PC-9 (cell line): ENCODE measurements at regions not wholly inside any gene's neighbourhood (a gene's known extent, or its start where the extent isn't known, plus 50 kb on each side); places are given as distances from the start of the nearest gene placed in this dataset.

Source experiments
- BruUV-seq: library from RNA; stranded (reverse); fragments of 400-500 nt; replicated peaks from 2 replicates; lab custom pipeline; 2021; lab: Mats Ljungman, UMichigan
- CTCF ChIA-PET: fragments of 300-600 bp; sonication (Branson Sonifier 250); formaldehyde crosslinking; loops from one replicate; lab custom pipeline; 2022; ENCODE audit warnings: antibody characterized with exemption; lab: Charles Lee
- POLR2A ChIA-PET: fragments of 300-600 bp; sonication (Branson Sonifier 250); formaldehyde crosslinking; loops from one replicate; lab custom pipeline; 2022; ENCODE audit warnings: antibody characterized with exemption; ENCODE audit not compliant: unreplicated experiment; lab: Charles Lee
- DNase-seq, 2 experiments: peaks; one replicate each; pipeline versions ENCODE4 v3.0.0 to v3.0.0-alpha.2; 2015 to 2022; ENCODE audit warnings: mixed read lengths in 1 of 2
- H2AFZ ChIP-seq: fragments of 200-600 bp; sonication (generic); 2 replicates; pipeline ENCODE4 v1.8.1; 2017; ENCODE audit warnings: antibody characterized with exemption
- H3F3A ChIP-seq: fragments of 200-600 bp; sonication (generic); 2 replicates; pipeline ENCODE4 v1.8.1; 2017; ENCODE audit warnings: antibody characterized with exemption, mild to moderate bottlenecking, low read depth; ENCODE audit not compliant: insufficient read depth
- H3K27ac ChIP-seq: fragments of 200-600 bp; sonication (generic); 2 replicates; pipeline ENCODE4 v1.6.1; 2016; ENCODE audit warnings: mixed run types
- H3K27me3 ChIP-seq: fragments of 200-600 bp; sonication (generic); 2 replicates; pipeline ENCODE4 v1.6.1; 2016; ENCODE audit warnings: low read depth, mixed run types; ENCODE audit not compliant: insufficient read depth
- H3K36me3 ChIP-seq: fragments of 200-600 bp; sonication (generic); 2 replicates; pipeline ENCODE4 v1.6.1; 2016; ENCODE audit warnings: low read depth, mixed run types
- H3K4me1 ChIP-seq: fragments of 200-600 bp; sonication (generic); replicated peaks from 2 replicates; pipeline ENCODE4 v1.6.1; 2016; ENCODE audit warnings: mixed run types; ENCODE audit not compliant: insufficient read depth
- H3K4me2 ChIP-seq: fragments of 200-600 bp; sonication (generic); 2 replicates; pipeline ENCODE4 v1.6.1; 2017; ENCODE audit warnings: mixed run types
- H3K4me3 ChIP-seq: fragments of 200-600 bp; sonication (generic); 2 replicates; pipeline ENCODE4 v1.6.1; 2016; ENCODE audit warnings: mixed run types
- H3K79me2 ChIP-seq: fragments of 200-600 bp; sonication (generic); 2 replicates; pipeline ENCODE4 v1.6.1; 2017; ENCODE audit warnings: low read depth, mixed run types
- H3K9me2 ChIP-seq: fragments of 200-600 bp; sonication (generic); 2 replicates; pipeline ENCODE4 v1.8.1; 2017; ENCODE audit warnings: mild to moderate bottlenecking; ENCODE audit not compliant: insufficient read depth
- H3K9me3 ChIP-seq: fragments of 200-600 bp; sonication (generic); 2 replicates; pipeline ENCODE4 v1.8.1; 2016; ENCODE audit warnings: low read depth; ENCODE audit not compliant: insufficient read depth
- H4K20me1 ChIP-seq: fragments of 200-600 bp; sonication (generic); 2 replicates; pipeline ENCODE4 v1.8.1; 2017; ENCODE audit not compliant: insufficient read depth
- EZH2 ChIP-seq: fragments of 200-600 bp; sonication (generic); IDR thresholded peaks from 2 replicates; pipeline ENCODE4 v1.8.0; 2017; ENCODE audit warnings: antibody characterized with exemption, low read depth
- intact Hi-C: fragments of 100-400 bp; cut with micrococcal nuclease; formaldehyde crosslinking; loops from one replicate; pipeline ENCODE4 v1.10.0; 2022; ENCODE audit not compliant: unreplicated experiment
- TF ChIP-seq, protein P1 (sequence below): fragments of 200-600 bp; sonication (generic); conservative IDR thresholded peaks from 2 replicates; pipeline ENCODE4 v1.6.1; 2017; ENCODE audit warnings: mixed run types, antibody characterized with exemption, mild to moderate bottlenecking, moderate library complexity

DNA sequence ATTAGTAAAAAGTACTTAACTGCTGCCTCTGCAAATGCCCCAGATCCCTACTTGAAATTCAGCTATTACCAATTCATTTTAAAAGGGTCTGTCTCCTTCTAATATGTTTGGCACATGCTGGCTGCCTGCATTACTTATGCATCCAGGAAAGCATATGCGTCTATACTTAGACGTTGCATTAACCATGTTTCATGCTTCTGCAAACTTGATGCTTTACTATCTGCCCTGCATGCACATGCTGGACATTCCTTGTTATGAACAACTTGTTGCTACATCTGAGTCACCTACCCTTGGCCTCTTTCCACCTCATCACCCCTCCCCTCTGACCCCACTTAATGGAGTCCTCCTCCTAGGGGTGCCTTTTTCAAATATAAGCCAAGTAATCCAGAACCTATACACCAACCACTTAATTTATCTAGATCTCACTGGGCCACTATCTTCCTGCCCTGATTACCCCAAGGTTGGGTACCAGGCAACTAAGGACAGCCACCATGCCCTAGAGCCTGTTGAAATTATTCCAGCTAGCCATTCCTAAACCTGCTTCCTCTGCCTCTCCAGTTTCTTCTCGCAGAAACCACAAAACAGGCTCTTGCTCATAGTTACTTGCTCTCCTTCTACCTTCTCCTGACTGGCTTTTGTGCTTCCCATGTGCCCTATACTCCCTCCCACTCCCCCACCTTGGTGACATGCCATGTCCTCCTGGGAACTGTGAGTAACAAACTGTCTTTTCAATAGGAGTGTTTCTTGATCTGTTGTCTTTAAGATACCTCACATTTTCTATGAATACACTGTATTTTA lies 1187.9 kb downstream of the REEP3 start:
- DNase-seq, result no peak
- TF ChIP-seq EZH2, result no peak
- TF ChIP-seq, protein P1, sequence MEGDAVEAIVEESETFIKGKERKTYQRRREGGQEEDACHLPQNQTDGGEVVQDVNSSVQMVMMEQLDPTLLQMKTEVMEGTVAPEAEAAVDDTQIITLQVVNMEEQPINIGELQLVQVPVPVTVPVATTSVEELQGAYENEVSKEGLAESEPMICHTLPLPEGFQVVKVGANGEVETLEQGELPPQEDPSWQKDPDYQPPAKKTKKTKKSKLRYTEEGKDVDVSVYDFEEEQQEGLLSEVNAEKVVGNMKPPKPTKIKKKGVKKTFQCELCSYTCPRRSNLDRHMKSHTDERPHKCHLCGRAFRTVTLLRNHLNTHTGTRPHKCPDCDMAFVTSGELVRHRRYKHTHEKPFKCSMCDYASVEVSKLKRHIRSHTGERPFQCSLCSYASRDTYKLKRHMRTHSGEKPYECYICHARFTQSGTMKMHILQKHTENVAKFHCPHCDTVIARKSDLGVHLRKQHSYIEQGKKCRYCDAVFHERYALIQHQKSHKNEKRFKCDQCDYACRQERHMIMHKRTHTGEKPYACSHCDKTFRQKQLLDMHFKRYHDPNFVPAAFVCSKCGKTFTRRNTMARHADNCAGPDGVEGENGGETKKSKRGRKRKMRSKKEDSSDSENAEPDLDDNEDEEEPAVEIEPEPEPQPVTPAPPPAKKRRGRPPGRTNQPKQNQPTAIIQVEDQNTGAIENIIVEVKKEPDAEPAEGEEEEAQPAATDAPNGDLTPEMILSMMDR, result no peak
- POLR2A ChIA-PET, result no interaction called here
- Histone ChIP-seq H4K20me1 (no peaks in the 10 kb centered on the region), H3K4me1 (no peaks in the 10 kb centered on the region), H3K27me3 (no peaks in the 10 kb centered on the region), H3K36me3 (no peaks in the 10 kb centered on the region), H3F3A (no peaks in the 10 kb centered on the region), H3K9me3 (no peaks in the 10 kb centered on the region), H3K4me3 (no peak overlapping the region), H3K4me2 (no peak overlapping the region), H3K79me2 (no peaks in the 10 kb centered on the region), H2AFZ (no peak overlapping the region), H3K27ac (no peak overlapping the region), H3K9me2 (no peaks in the 10 kb centered on the region)
- intact Hi-C loops, result no loop called here
- CTCF ChIA-PET, result no interaction called here
- BruUV-seq, result no TSS peak

DNA sequence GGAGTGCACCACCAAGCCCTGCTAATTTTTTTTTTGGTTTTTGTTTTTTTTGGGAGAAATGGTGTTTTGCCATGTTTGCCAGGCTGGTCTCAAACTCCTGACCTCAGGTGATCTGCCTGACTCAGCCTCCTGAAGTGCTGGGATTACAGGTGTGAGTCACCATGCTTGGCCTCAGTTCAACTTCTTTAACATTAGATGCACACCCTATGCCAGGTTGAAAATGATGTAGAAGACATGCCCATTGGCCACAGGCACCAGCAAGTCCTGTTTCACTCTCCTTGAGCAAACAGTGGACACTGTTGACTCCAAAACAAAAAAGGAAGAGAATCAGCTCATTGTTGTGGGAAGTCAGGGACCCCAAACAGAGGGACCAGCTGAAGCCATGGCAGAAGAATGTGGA lies 1205.3 kb downstream of the REEP3 start:
- Histone ChIP-seq H3K4me3 (no peak overlapping the region), H3K79me2 (no peaks in the 10 kb centered on the region), H3K9me2 (no peaks in the 10 kb centered on the region), H4K20me1 (no peaks in the 10 kb centered on the region), H3K36me3 (no peaks in the 10 kb centered on the region), H3F3A (no peaks in the 10 kb centered on the region), H3K27me3 (no peaks in the 10 kb centered on the region), H3K4me1 (no peaks in the 10 kb centered on the region), H3K27ac (no peak overlapping the region), H3K4me2 (no peak overlapping the region), H3K9me3 (no peaks in the 10 kb centered on the region; the same call in 1 of the 2 replicates), H2AFZ (no peak overlapping the region)
- no TSS peak for BruUV-seq
- POLR2A ChIA-PET, result no interaction called here
- DNase-seq, result no peak
- CTCF ChIA-PET, result no interaction called here
- intact Hi-C loops, result no loop called here
- TF ChIP-seq, protein P1, result no peak
- TF ChIP-seq EZH2, result no peak

DNA sequence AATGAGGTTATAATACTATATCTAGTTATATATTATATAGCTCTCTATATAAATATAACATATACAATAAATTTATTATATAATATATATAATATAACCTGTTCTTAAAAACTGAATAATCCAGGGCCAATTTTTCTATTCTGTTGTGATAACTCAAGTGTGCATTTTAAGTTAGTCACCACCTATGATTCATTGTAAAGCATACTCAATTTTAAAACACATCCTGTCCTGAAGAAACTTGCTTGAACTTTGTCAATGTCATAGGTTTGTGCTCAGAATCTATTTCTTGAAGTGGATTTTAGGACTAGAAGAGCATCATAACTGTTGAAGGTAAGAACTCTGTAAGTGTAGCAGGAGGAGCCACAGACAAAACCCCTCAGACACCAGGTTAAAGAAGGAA lies 1209.8 kb downstream of the REEP3 start:
- Histone ChIP-seq H3K27me3 (no peaks in the 10 kb centered on the region), H4K20me1 (no peaks in the 10 kb centered on the region), H3K36me3 (no peaks in the 10 kb centered on the region), H3F3A (no peaks in the 10 kb centered on the region), H3K4me1 (no peaks in the 10 kb centered on the region), H3K27ac (no peak overlapping the region), H3K9me3 (no peaks in the 10 kb centered on the region; the same call in 1 of the 2 replicates), H2AFZ (no peak overlapping the region), H3K9me2 (no peaks in the 10 kb centered on the region), H3K4me2 (no peak overlapping the region), H3K4me3 (no peak overlapping the region), H3K79me2 (no peaks in the 10 kb centered on the region)
- DNase-seq, result no peak
- ChIA-PET CTCF (no interaction called here), POLR2A (no interaction called here)
- intact Hi-C loops, result loop anchor here (10.0 kb wide), 1 partner anchor 414 kb away; no protein-coding TSS in a partner anchor
- no TSS peak for BruUV-seq
- TF ChIP-seq, protein P1, result no peak
- no peak for TF ChIP-seq EZH2
